Midbrain (tissue), 1 donor: ENCODE measurements at regions not wholly inside any gene's neighbourhood (a gene's known extent, or its start where the extent isn't known, plus 50 kb on each side); places are given as distances from the start of the nearest gene placed in this dataset.
"Not testable (repeated sequence)": the region's sequence is repeated elsewhere in the genome, so short reads cannot be mapped to it uniquely, and the experiment has no call there.

Experiments used
- DNase-seq: peaks from one replicate; lab custom pipeline; 2025; lab: John Stamatoyannopoulos, UW

GRCh38 chr20:54324041-54324440, 116.2 kb downstream of the PFDN4 start:
- DNase-seq = no peak

GRCh38 chr20:54324652-54325285, 116.9 kb downstream of the PFDN4 start:
- no peak for DNase-seq

- no peak for DNase-seq
These were observed 127.4 kb downstream of the PFDN4 start for GRCh38 chr20:54335299-54335698.

DNA sequence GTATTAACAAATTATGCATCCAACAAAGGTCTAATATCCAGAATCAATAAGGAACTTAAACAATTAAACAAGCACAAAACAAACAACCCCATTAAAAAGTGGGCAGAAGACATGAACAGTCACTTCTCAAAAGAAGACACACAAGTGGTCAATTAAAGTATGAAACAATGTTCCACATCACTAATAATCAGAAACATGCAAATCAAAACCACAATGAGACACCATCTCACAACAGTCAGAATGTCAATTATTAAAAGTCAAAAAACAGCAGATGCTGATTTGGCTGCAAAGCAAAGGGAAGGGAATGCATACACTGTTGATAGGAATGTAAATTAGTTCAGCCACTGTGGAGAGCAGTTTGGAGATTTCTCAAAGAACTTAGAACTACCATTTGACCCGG, 129.3 kb downstream of the PFDN4 start:
- no peak for DNase-seq

DNA sequence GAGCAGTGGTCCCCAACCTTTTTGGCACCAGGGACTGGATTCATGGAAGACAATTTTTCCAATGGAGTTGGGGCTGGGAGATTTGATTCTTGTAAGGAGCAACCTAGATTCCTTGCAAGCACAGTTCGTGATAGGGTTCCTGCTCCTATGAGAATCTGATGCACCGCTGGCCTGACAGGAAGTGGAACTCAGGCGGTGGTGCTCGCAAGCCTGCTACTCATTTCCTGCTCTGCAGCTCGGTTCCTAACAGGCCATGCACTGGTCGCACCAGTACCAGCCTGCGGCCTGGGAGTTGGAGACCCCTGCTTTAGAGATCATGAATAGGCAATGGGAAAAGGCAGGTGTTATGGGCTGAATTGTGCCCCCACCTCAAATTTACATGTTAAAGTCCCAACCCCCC, 131.2 kb downstream of the PFDN4 start:
- DNase-seq = no peak

- no peak for DNase-seq
These were observed 132.3 kb downstream of the PFDN4 start for GRCh38 chr20:54340206-54340605.

DNA sequence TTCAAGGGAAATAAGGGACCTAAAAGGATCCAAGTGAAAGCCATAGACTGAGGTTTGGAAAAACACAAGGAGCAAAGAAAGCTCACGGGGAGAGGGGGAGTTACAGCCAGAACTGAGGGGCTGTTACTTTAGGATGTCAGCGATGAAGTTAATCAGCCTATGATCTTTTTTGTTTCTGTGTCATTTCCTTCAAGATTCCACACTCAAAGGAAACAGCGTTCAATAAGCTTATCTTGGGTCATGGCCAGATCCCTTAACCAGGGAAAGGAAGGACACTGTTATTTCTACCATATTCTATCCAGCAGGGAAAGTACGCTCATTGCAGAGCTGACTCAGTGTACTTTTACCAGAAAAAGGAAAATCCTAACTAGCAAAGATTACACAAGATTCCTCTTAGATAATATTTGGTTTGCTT, 132.8 kb downstream of the PFDN4 start:
- DNase-seq = no peak

DNA sequence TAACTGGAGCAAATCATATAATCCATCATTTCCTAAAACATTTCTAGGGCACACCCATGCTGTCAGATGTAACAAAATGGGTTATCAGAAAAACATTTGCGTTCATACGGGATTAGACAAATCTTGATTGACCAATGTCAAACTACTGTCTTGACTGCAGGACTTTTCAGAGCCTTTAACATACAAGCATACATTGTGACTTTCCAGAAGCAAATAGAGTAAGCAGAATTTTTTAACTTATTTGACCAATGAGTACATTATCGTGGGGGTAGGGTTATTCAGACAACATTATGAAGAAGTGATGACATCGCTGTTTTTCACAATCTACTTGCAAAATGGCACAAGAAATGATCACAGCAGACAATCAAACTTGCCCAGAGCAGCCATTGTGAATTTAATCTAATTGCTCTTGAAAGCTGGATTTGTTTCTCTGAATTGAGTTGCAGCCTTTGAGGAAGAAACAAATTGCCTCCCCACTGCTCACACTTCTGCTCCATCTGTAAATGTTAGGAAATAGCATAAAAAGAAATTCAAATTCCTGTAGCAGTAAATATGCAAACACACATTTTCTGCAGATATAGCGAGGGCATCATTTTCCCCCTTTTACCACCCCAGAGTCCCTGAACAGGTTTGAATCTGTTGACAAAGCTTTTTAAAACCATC, 133.0 kb upstream of the DOK5 start:
- no peak for DNase-seq

GRCh38 chr20:54343099-54343498, 132.3 kb upstream of the DOK5 start:
- DNase-seq = no peak

GRCh38 chr20:54343634-54344033, 131.8 kb upstream of the DOK5 start:
- DNase-seq = no peak

GRCh38 chr20:54344832-54345231, 130.6 kb upstream of the DOK5 start:
- DNase-seq = no peak

DNA sequence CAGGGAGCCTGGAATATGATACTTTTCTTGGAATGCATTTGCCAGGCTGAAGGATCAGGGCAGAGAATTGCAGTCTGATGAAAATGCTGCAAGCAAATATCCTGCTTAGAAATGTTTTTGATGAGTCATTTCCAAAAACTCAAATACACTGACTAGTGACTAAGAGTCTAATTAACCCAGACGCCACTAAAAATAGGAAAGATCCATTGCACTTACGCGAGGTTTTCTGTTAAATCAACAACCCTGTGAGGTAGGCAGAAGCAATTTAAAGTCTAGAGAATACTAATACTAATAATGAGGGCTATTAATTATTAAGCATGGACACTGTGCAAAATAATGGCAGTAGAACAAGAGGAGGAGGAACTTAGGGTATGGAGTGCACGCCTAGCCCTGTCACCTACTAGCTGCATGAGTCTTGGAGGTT, 130.1 kb upstream of the DOK5 start:
- no peak for DNase-seq

DNA sequence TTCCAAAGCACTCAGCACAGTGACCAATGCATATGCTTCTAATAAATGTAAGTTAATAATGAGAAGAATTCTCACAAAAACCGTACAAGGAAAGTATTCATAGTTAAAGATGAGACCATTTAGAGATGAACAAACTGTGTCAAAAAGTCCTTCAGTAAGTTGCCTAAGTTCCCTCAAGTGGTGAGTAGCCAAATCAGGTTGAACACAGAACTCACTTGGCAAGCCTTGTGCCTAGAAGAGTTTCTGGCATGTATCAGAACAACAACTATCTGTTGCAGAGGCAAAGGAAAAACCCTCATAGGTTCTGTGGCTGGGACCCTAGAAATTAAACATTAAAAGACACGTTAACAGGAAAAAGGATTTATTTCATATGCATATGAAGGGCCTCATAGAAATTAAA, 129.6 kb upstream of the DOK5 start:
- DNase-seq = no peak

DNA sequence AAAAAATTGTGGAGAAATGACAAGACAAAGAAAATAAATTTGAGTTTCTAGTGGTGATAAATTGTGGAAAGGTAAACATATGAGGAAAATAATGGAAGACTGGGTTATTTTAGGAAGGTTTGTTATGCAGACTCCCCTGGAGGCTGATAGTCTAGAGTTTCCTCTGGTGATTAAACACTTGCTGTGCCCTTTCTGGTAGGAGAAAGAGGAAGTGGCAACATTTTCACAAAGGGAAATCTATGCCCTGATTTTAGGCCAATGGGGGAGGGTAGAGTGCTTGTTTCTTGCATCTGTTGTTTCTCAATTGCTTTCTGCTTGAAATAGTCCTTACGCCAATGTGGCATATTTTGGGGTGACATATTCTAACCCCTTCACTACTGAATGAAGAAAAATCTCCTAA, 129.1 kb upstream of the DOK5 start:
- no peak for DNase-seq

DNA sequence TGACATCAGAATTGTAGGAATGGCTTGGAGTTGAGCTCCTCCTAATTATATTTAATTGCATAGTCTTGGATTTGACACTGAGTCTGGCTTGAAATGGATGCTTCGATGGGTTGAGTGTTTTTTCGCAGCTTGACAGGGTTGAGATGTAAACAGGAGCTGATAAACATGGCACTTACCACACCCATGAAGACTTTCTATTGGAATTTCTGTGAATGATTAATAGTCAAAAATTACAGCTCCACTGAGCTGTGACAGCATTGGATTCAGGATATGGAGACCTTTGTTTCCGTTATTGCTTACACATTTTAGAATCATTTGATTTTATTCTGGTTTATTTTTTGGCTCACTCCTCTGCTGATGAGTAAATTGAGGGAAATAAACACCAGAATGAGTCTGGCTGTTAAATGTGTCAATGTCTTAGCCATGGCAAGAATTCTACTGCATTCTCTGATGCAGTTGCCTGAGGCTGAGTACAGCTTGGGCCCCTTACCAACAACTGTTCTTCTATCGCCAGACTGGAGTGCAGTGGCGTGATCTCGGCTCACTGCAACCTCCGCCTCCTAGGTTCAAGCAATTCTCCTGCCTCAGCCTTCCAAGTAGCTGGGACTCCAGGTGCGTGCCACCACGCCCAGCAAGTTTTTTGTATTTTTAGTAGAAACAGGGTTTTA, 128.1 kb upstream of the DOK5 start:
- no peak for DNase-seq

DNA sequence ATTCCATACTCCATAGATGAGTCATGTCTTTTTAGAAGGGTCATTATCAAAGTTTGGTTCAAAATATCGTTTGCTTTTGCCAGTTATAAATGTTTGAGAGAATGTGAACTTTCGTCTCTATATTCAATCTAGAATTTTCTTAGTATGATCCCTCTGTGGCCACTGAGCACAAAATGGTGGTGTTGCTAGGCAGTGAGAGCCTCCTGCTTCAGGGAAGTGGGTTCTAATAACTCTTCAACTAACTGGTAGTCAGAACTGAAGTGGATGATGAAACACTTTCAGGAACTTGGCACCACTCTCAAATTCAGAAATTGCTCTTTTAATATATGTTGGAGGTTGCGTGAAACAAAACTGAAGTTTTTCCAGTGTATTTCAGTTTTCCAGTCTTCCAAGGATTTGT, 125.0 kb upstream of the DOK5 start:
- no peak for DNase-seq

- DNase-seq = no peak
These were observed 123.8 kb upstream of the DOK5 start for GRCh38 chr20:54351371-54352136.

GRCh38 chr20:54352541-54352940, 122.9 kb upstream of the DOK5 start:
- not testable (repeated sequence) for DNase-seq

DNA sequence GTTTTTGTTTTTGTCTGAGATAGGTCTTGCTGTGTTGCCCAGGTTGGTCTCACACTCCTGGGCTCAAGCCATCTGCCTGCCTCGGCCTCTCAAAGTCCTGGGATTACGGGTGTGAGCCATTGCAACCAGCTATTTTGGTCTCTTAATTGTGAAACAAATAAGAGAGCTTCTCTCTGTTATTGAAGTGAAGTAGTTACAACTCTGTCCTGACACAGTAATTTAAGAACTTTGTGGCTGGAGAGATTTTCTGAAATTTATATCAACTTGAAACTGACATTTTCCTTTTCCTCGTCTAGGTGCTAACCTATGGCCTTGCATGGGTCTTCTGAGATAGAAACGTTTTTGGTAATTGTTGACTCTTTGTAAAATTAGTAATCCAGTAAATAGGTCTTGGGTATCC, 122.1 kb upstream of the DOK5 start:
- no peak for DNase-seq

DNA sequence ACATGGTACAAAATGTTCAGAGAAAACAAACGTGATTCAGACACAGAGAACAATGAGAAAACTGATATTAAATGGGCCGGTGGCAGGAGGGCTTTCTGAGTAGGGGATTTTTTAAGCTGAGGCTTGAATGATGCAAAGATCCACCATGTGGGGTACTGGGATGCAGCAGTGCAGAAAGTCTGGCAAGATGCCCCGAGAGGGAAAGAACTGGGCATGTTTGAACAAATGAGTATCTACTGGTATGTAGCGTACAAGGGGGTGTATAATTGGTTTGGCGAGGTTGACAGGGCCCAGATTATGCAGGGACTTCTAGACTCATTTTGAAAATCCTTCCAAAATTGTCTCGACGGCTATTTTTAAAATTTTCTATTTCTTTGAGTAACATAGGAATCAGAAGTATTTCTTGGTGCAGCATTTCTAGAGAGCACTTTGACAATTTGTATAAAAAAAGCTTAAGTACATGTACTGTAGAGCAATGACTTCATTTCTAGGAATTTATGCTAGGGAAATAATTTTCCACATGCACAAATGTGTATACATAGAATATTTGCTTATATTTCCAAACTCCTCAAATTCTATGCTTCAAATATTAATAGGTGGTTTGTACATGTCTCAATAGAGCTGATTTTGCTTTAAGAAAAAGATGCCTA, 119.6 kb upstream of the DOK5 start:
- DNase-seq = no peak

DNA sequence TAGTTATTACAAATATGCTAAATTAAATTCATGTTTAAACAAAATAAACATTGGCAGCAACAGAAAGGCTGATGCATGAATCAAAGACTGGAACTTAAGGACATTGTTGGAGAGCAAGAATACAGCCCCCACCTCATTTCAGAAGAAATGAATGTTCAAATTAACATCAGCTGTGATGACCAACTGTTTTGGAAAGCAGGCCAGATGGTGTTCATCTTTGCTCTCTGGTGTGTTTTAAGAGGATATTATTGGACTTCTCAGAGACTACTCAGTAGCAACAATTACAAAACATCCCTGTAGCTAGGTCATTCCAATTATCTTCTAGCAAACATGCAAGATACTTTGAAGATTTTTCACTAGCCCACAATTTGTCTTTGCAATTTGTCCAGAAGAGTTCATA, 118.6 kb upstream of the DOK5 start:
- DNase-seq = no peak

DNA sequence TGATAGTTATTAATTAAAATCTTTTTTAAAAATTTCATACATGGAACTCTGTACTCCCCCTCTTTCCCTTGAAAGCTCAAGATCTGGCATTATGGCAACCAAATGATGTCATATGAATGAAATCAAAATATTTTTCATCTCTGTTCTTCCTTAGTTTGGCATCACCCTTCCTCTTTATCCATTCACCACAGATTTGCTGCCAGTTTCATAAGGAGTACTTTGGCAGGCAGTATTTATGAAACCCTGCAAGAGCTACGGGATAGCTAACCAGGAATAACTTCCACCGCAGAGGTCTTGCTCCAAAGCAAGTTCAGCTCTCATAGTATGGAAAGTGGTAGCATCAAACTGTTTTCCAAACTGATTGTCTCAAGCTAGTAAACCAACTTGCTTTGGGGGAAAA, 113.9 kb upstream of the DOK5 start:
- DNase-seq = no peak
